Hepatocyte (in vitro differentiated cells): ENCODE measurements at regions not wholly inside any gene's neighbourhood (a gene's known extent, or its start where the extent isn't known, plus 50 kb on each side); places are given as distances from the start of the nearest gene placed in this dataset.

Experiments used
- DNase-seq: peaks from one replicate; pipeline ENCODE4 v3.0.0-alpha.2; 2016; ENCODE audit warnings: low spot score
- H2AFZ ChIP-seq: fragments of 200-600 bp; sonication (generic); 2 replicates; pipeline ENCODE4 v1.6.0; 2016; ENCODE audit warnings: antibody characterized with exemption, mild to moderate bottlenecking
- H3K27ac ChIP-seq: fragments of 200-600 bp; sonication (generic); 2 replicates; pipeline ENCODE4 v1.5.1; 2016; ENCODE audit warnings: mild to moderate bottlenecking
- H3K27me3 ChIP-seq: fragments of 200-600 bp; sonication (generic); 2 replicates; pipeline ENCODE4 v1.6.1; 2016
- H3K36me3 ChIP-seq: fragments of 200-600 bp; sonication (generic); replicated peaks from 2 replicates; pipeline ENCODE4 v1.5.1; 2016; ENCODE audit warnings: low read depth; ENCODE audit not compliant: insufficient read depth
- H3K4me1 ChIP-seq: fragments of 200-600 bp; sonication (generic); 2 replicates; pipeline ENCODE4 v1.5.1; 2016; ENCODE audit warnings: mild to moderate bottlenecking, moderate library complexity; ENCODE audit not compliant: insufficient read depth
- H3K4me2 ChIP-seq: fragments of 200-600 bp; sonication (generic); 2 replicates; pipeline ENCODE4 v1.6.0; 2016
- H3K4me3 ChIP-seq: fragments of 200-600 bp; sonication (generic); 2 replicates; pipeline ENCODE4 v1.5.1; 2016; ENCODE audit warnings: mild to moderate bottlenecking
- H3K79me2 ChIP-seq: fragments of 200-600 bp; sonication (generic); 2 replicates; pipeline ENCODE4 v1.6.0; 2017; ENCODE audit warnings: mild to moderate bottlenecking
- H3K9me2 ChIP-seq: fragments of 200-600 bp; sonication (generic); replicated peaks from 2 replicates; pipeline ENCODE4 v1.6.0; 2017; ENCODE audit warnings: mild to moderate bottlenecking; ENCODE audit not compliant: insufficient read depth
- H3K9me3 ChIP-seq: fragments of 200-600 bp; sonication (generic); 2 replicates; pipeline ENCODE4 v1.5.1; 2016; ENCODE audit warnings: low read depth, mild to moderate bottlenecking
- H4K20me1 ChIP-seq: fragments of 200-600 bp; sonication (generic); 2 replicates; pipeline ENCODE4 v1.6.0; 2016; ENCODE audit warnings: mild to moderate bottlenecking; ENCODE audit not compliant: insufficient read depth, poor library complexity, severe bottlenecking
- CTCF ChIP-seq: fragments of 200-600 bp; sonication (generic); IDR thresholded peaks from 2 replicates; pipeline ENCODE4 v1.5.1; 2016; ENCODE audit warnings: antibody characterized with exemption, mild to moderate bottlenecking; ENCODE audit not compliant: poor library complexity
- EZH2 ChIP-seq: fragments of 200-600 bp; sonication (generic); IDR thresholded peaks from 2 replicates; pipeline ENCODE4 v1.6.1; 2016; ENCODE audit warnings: antibody characterized with exemption, mild to moderate bottlenecking, borderline replicate concordance
- EZH2phosphoT487 ChIP-seq: fragments of 200-600 bp; sonication (generic); IDR thresholded peaks from one replicate; pipeline ENCODE4 v1.6.1; 2018; ENCODE audit warnings: antibody characterized with exemption, mild to moderate bottlenecking, low read depth, moderate library complexity; ENCODE audit not compliant: unreplicated experiment, severe bottlenecking
- WGBS: methylation state at CpG from one replicate; pipeline ENCODE4 v1.1.6; 2016; ENCODE audit warnings: low lambda C conversion rate; ENCODE audit errors: missing lambda C conversion rate; 5-methylcytosine and 5-hydroxymethylcytosine counted together

GRCh38 chr10:78375854-78376785 is 342.5 kb downstream of the RPS24 start:
- TF ChIP-seq EZH2, result no peak
- TF ChIP-seq EZH2phosphoT487, result no peak
- no peak for TF ChIP-seq CTCF
- Histone ChIP-seq H3K4me2 (no peak overlapping the region), H3K79me2 (no peaks in the 10 kb centered on the region), H3K27me3 (no peaks in the 10 kb centered on the region), H3K4me3 (no peak overlapping the region), H3K4me1 (peaks cover 16% of the 10 kb centered on the region), H3K9me2 (no peaks in the 10 kb centered on the region), H3K36me3 (no peaks in the 10 kb centered on the region), H4K20me1 (no peaks in the 10 kb centered on the region), H3K27ac (no peak overlapping the region), H2AFZ (no peak overlapping the region), H3K9me3 (no peaks in the 10 kb centered on the region)
- DNase-seq, result peak; percentile 24
- WGBS, result 73% methylated on average over 17 of the region's 17 CpGs

GRCh38 chr10:78377356-78377755 is 343.7 kb downstream of the RPS24 start:
- DNase-seq, result peak; percentile 29
- Histone ChIP-seq H3K4me2 (no peak overlapping the region), H3K4me1 (peaks cover 16% of the 10 kb centered on the region), H3K4me3 (no peak overlapping the region), H4K20me1 (no peaks in the 10 kb centered on the region), H2AFZ (no peak overlapping the region), H3K79me2 (no peaks in the 10 kb centered on the region), H3K27ac (peak overlapping the region; percentile 51), H3K9me2 (no peaks in the 10 kb centered on the region), H3K27me3 (no peaks in the 10 kb centered on the region), H3K9me3 (no peaks in the 10 kb centered on the region), H3K36me3 (no peaks in the 10 kb centered on the region)
- TF ChIP-seq EZH2phosphoT487, result no peak
- TF ChIP-seq EZH2, result no peak
- no peak for TF ChIP-seq CTCF
- WGBS, result 67% methylated on average over 1 of the region's 1 CpG

- Histone ChIP-seq H3K9me2 (no peaks in the 10 kb centered on the region), H2AFZ (no peak overlapping the region), H3K9me3 (no peaks in the 10 kb centered on the region), H3K79me2 (no peaks in the 10 kb centered on the region), H3K27ac (no peak overlapping the region), H3K4me3 (no peak overlapping the region), H3K27me3 (no peaks in the 10 kb centered on the region), H4K20me1 (no peaks in the 10 kb centered on the region), H3K36me3 (no peaks in the 10 kb centered on the region), H3K4me1 (peaks cover 16% of the 10 kb centered on the region), H3K4me2 (no peak overlapping the region)
- no peak for DNase-seq
- 94% methylated on average over 4 of the region's 4 CpGs for WGBS
- TF ChIP-seq EZH2phosphoT487 (no peak), CTCF (no peak), EZH2 (no peak)
Measured at GRCh38 chr10:78378192-78378591, 344.5 kb downstream of the RPS24 start.
